ENCODE measurements at regions not wholly inside any gene's neighbourhood (a gene's known extent, or its start where the extent isn't known, plus 50 kb on each side); places are given as distances from the start of the nearest gene placed in this dataset.

DNA sequence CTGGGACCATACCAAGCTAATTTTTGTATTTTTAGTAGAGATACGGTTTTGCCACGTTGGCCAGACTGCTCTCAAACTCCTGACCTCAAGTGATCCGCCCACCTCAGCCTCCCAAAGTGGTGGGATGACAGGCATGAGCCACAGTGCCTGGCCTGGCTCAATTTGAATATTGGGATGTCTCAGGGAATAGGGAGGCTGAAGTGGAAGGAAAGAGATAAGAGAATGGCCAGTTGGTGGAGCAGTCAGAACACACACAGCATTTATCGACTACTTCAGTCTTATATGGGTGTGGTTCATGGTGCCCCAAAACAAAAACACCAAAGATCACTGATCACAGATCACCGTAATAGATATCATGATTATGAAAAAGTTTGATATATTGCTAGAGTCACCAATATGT is 144.4 kb downstream of the GMNC start:
- Histone ChIP-seq H2BK5ac (ENCODE audit: low read depth, low read length) (no peak overlapping the region), H4K8ac (ENCODE audit: extremely low read depth, insufficient read depth, low read length) (no peak overlapping the region), H4K91ac (replicated peaks; ENCODE audit: insufficient read length, low read length) (no peak overlapping the region), H2BK120ac (replicated peaks; ENCODE audit: low read depth, low read length) (no peak overlapping the region), H4K5ac (ENCODE audit: insufficient read length, low read depth, low read length) (no peak overlapping the region), H3K14ac (ENCODE audit: insufficient read length) (no peak overlapping the region), H2AK5ac (ENCODE audit: low read depth, low read length) (no peak overlapping the region), H3K27me3 (replicated peaks in 1 of 4; ENCODE audit: control insufficient read depth in 3 of 4, extremely low read depth in 1 of 4, insufficient read depth in 3 of 4, low read length in 3 of 4) (no peaks in the 10 kb centered on the region), H3K18ac (ENCODE audit: extremely low read depth, low read length) (no peak overlapping the region), H3K36me3 (ENCODE audit: control insufficient read depth in 2 of 4, insufficient read depth in 4 of 4, low read length in 3 of 4) (no peaks in the 10 kb centered on the region), H3K4ac (replicated peaks; ENCODE audit: insufficient read length, low read depth, low read length) (no peak overlapping the region), H2BK12ac (ENCODE audit: low read depth, low read length) (no peak overlapping the region), H3K9ac (replicated peaks in 1 of 4; ENCODE audit: extremely low read depth in 1 of 4, low read depth in 3 of 4, low read length in 3 of 4) (no peak overlapping the region), H2AFZ (ENCODE audit: low read length) (no peak overlapping the region), H4K20me1 (replicated peaks in 1 of 2; ENCODE audit: control insufficient read depth in 1 of 2, insufficient read depth in 2 of 2, low read length in 2 of 2) (no peaks in the 10 kb centered on the region), H2BK20ac (ENCODE audit: low read length) (no peak overlapping the region), H3K4me3 (ENCODE audit: extremely low read depth in 1 of 4, insufficient read depth in 2 of 4, low read depth in 3 of 4, low read length in 4 of 4) (no peak overlapping the region), H3K56ac (replicated peaks; ENCODE audit: insufficient read length, low read depth, low read length) (no peak overlapping the region), H3K9me3 (ENCODE audit: insufficient read depth in 2 of 2, low read depth in 1 of 2, low read length in 1 of 2) (no peaks in the 10 kb centered on the region), H3K23ac (ENCODE audit: insufficient read length) (no peak overlapping the region), H3K27ac (ENCODE audit: low read depth, low read length) (no peak overlapping the region), H2BK15ac (ENCODE audit: low read length) (no peak overlapping the region), H3K79me1 (ENCODE audit: low read depth, low read length) (no peaks in the 10 kb centered on the region), H3K79me2 (ENCODE audit: control insufficient read depth in 1 of 2, insufficient read depth in 2 of 2, low read length in 2 of 2) (no peaks in the 10 kb centered on the region), H3K23me2 (ENCODE audit: low read depth, low read length) (no peaks in the 10 kb centered on the region), H3K4me1 (replicated peaks in 1 of 4; ENCODE audit: control insufficient read depth in 3 of 4, insufficient read depth in 4 of 4, low read length in 3 of 4) (no peaks in the 10 kb centered on the region), H3K4me2 (ENCODE audit: insufficient read depth in 1 of 2, low read depth in 2 of 2, low read length in 2 of 2) (no peak overlapping the region)
- peak; percentile 48 for FAIRE-seq
- POLR2A ChIA-PET (ENCODE audit: partially characterized antibody), result no interaction called here
- no peak for DNase-seq (ENCODE audit: low read depth in 1 of 2, low spot score in 2 of 2)
- CTCF ChIA-PET (ENCODE audit: partially characterized antibody), result interaction anchor here (1.0 to 4.2 kb wide), 2 partner anchors 19 to 31 kb away, joined by 3 to 43 read pairs; no protein-coding TSS in a partner anchor
- WGBS, 2 experiments (ENCODE audit: extremely low coverage in 1 of 2, insufficient coverage in 1 of 2, insufficient read length in 1 of 2, insufficient replicate concordance in 2 of 2, low coverage in 1 of 2, low lambda C conversion rate in 2 of 2, missing lambda C conversion rate in 1 of 2), result 76% methylated on average over 5 of the region's 5 CpGs; no CpG with 5 or more reads in 1 of the 2 experiments
- peak; percentile 47 to 49 for TF ChIP-seq RAD21 (IDR thresholded peaks at IDR 0.05 in 1 of 2, conservative IDR thresholded peaks at IDR 0.05 in 1 of 2; ENCODE audit: low read depth in 2 of 2, low read length in 2 of 2)
- TF ChIP-seq CTCF (IDR thresholded peaks at IDR 0.05; ENCODE audit: control extremely low read depth in 1 of 3, insufficient read depth in 1 of 3, low read depth in 1 of 3, low read length in 3 of 3), result peak in 2 of 3 experiments; percentile 18 to 29; a peak in 2 of 4 replicates
- no peak for TF ChIP-seq TEAD4 (IDR thresholded peaks at IDR 0.05; ENCODE audit: low read depth, low read length)

Measured in H1 (cell line).